ENCODE measurements at regions not wholly inside any gene's neighbourhood (a gene's known extent, or its start where the extent isn't known, plus 50 kb on each side); places are given as distances from the start of the nearest gene placed in this dataset.

GRCh38 chr10:108327706-108328105, 1163.2 kb upstream of the SORCS1 start (continued):
- TF ChIP-seq CHD7 (IDR thresholded peaks at IDR 0.05; ENCODE audit: insufficient replicate concordance, low read length) = no peak
- TF ChIP-seq TCF12 (IDR thresholded peaks at IDR 0.05; ENCODE audit: low read depth, low read length) = no peak
- TF ChIP-seq JUN (IDR thresholded peaks at IDR 0.05; ENCODE audit: low read depth, low read length) = no peak
- TF ChIP-seq EP300 (IDR thresholded peaks at IDR 0.05; ENCODE audit: borderline replicate concordance in 1 of 2, low read depth in 2 of 2, low read length in 2 of 2) = no peak
- no peak for TF ChIP-seq TAF1 (IDR thresholded peaks at IDR 0.05; ENCODE audit: low read depth, low read length)
